Liver (tissue), 7 donors: ENCODE measurements at regions not wholly inside any gene's neighbourhood (a gene's known extent, or its start where the extent isn't known, plus 50 kb on each side); places are given as distances from the start of the nearest gene placed in this dataset.

ENCODE experiments used
- DNase-seq: peaks from one replicate; pipeline ENCODE4 v3.0.0-alpha.2; 2017; ENCODE audit warnings: low spot score
- H3K27ac ChIP-seq, 2 donors: one replicate each; pipeline ENCODE4 v1.7.0; 2013; ENCODE audit warnings: inconsistent platforms in 2 of 2, low read length in 2 of 2, control low read depth in 1 of 2, low read depth in 1 of 2, mild to moderate bottlenecking in 1 of 2
- H3K27me3 ChIP-seq, 4 donors: one replicate each; pipeline versions ENCODE4 v1.6.1 to v1.7.0; 2013; ENCODE audit warnings: low read length in 3 of 4, inconsistent platforms in 1 of 4, mild to moderate bottlenecking in 1 of 4, moderate library complexity in 1 of 4; ENCODE audit not compliant: control insufficient read depth in 4 of 4, insufficient read depth in 4 of 4
- H3K36me3 ChIP-seq, 4 donors: one replicate each; pipeline versions ENCODE4 v1.6.1 to v1.7.0; 2013; ENCODE audit warnings: low read length in 3 of 4, mild to moderate bottlenecking in 3 of 4, low read depth in 1 of 4, moderate library complexity in 1 of 4; ENCODE audit not compliant: control insufficient read depth in 4 of 4, insufficient read depth in 3 of 4
- H3K4me1 ChIP-seq, 4 donors: one replicate each; pipeline versions ENCODE4 v1.6.1 to v1.7.0; 2013; ENCODE audit warnings: low read length in 3 of 4, mild to moderate bottlenecking in 3 of 4, moderate library complexity in 1 of 4; ENCODE audit not compliant: control insufficient read depth in 4 of 4, insufficient read depth in 4 of 4
- H3K4me3 ChIP-seq, 3 donors: one replicate each; pipeline versions ENCODE4 v1.6.1 to v1.7.0; 2013; ENCODE audit warnings: low read length in 3 of 3, control low read depth in 1 of 3, low read depth in 1 of 3, mild to moderate bottlenecking in 1 of 3
- H3K9ac ChIP-seq, 2 donors: one replicate each; pipeline ENCODE4 v1.7.0; 2013; ENCODE audit warnings: low read length in 2 of 2, mild to moderate bottlenecking in 2 of 2, moderate library complexity in 2 of 2, control low read depth in 1 of 2, low read depth in 1 of 2
- H3K9me3 ChIP-seq, 4 donors: one replicate each; pipeline versions ENCODE4 v1.6.1 to v1.7.0; 2013; ENCODE audit warnings: low read length in 3 of 4; ENCODE audit not compliant: control insufficient read depth in 4 of 4
- EGR1 ChIP-seq, 2 donors: IDR thresholded peaks; 2 replicates each; pipeline ENCODE4 v1.6.1; 2016 to 2018; ENCODE audit warnings: antibody characterized with exemption in 2 of 2, low read depth in 2 of 2
- FOXA1 ChIP-seq: IDR thresholded peaks from 2 replicates; pipeline ENCODE4 v1.6.1; 2016; ENCODE audit warnings: antibody characterized with exemption
- FOXA2 ChIP-seq: IDR thresholded peaks from 2 replicates; pipeline ENCODE4 v1.6.1; 2016; ENCODE audit warnings: antibody characterized with exemption
- GABPA ChIP-seq, 2 donors: IDR thresholded peaks in 1 of 2; conservative IDR thresholded peaks in 1 of 2; 2 replicates each; pipeline ENCODE4 v1.6.1; 2016; ENCODE audit warnings: antibody characterized with exemption in 2 of 2, mild to moderate bottlenecking in 1 of 2, moderate library complexity in 1 of 2
- HNF4A ChIP-seq, 2 donors: conservative IDR thresholded peaks; 2 replicates each; pipeline ENCODE4 v1.6.1; 2016; ENCODE audit warnings: antibody characterized with exemption in 2 of 2, mild to moderate bottlenecking in 2 of 2
- HNF4G ChIP-seq: IDR thresholded peaks from 2 replicates; pipeline ENCODE4 v1.6.1; 2016; ENCODE audit warnings: antibody characterized with exemption
- MAX ChIP-seq: IDR thresholded peaks from 2 replicates; pipeline ENCODE4 v1.6.1; 2016; ENCODE audit warnings: antibody characterized with exemption
- RAD21 ChIP-seq, 2 donors: IDR thresholded peaks; 2 replicates each; pipeline ENCODE4 v1.6.1; 2016; ENCODE audit warnings: antibody characterized with exemption in 2 of 2, mild to moderate bottlenecking in 2 of 2
- RXRA ChIP-seq, 2 donors: IDR thresholded peaks; 2 replicates each; pipeline ENCODE4 v1.6.1; 2017 to 2018; ENCODE audit warnings: antibody characterized with exemption in 2 of 2, mild to moderate bottlenecking in 1 of 2
- SP1 ChIP-seq: IDR thresholded peaks from 2 replicates; pipeline ENCODE4 v1.6.1; 2018; ENCODE audit warnings: antibody characterized with exemption, mild to moderate bottlenecking
- TAF1 ChIP-seq: conservative IDR thresholded peaks from 2 replicates; pipeline ENCODE4 v1.6.1; 2016; ENCODE audit warnings: antibody characterized with exemption, mild to moderate bottlenecking
- ZBTB33 ChIP-seq: IDR thresholded peaks from 2 replicates; pipeline ENCODE4 v1.6.1; 2016; ENCODE audit warnings: antibody characterized with exemption
- WGBS: extraction: QIAGEN DNeasy Blood & Tissue Kit; methylation state at CpG from one replicate; pipeline ENCODE4 v1.1.7; 2013; 5-methylcytosine and 5-hydroxymethylcytosine counted together
- TF ChIP-seq, protein P1 (sequence below): IDR thresholded peaks from 2 replicates; pipeline ENCODE4 v1.6.1; 2016; ENCODE audit warnings: antibody characterized with exemption, mild to moderate bottlenecking
- TF ChIP-seq, protein P2 (sequence below): IDR thresholded peaks from 2 replicates; pipeline ENCODE4 v1.6.1; 2016; ENCODE audit warnings: antibody characterized with exemption
- donor health status: healthy.
- donor health status: healthy.
- donor health status: healthy.
- donor health status: healthy.

DNA sequence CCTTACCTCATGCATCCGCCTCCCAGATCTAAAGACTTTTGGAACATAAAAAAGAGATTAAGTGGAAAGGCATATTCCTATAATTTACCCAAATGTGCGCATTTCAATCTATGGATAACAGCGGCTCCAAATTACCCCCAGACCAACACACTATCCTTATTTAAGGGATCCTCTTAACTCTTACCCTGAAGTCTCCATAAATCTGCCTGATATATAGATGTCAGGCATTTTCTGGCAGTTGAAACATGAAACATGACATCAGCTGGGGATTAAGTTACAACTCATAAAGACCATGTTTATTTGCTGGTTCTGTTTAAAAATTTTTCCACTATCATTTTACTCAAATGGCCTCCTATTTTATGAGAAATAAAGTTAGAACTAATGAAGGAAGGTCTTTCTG lies 478.5 kb upstream of the SALL1 start:
- H3K9ac ChIP-seq = no peak overlapping the region
- no peaks in the 10 kb centered on the region for H3K4me1 ChIP-seq
- H3K27me3 ChIP-seq = no peaks in the 10 kb centered on the region
- no peaks in the 10 kb centered on the region for H3K36me3 ChIP-seq
- TF ChIP-seq RXRA (IDR thresholded peaks at IDR 0.05) = no peak
- WGBS = 95% methylated on average over 3 of the region's 3 CpGs
- H3K9me3 ChIP-seq = no peaks in the 10 kb centered on the region
- no peak overlapping the region for H3K27ac ChIP-seq
- DNase-seq = no peak
- H3K4me3 ChIP-seq = no peak overlapping the region

GRCh38 chr16:51624080-51624775 lies 473.2 kb upstream of the SALL1 start:
- no peaks in the 10 kb centered on the region for H3K4me1 ChIP-seq
- no peak overlapping the region for H3K9ac ChIP-seq
- H3K27ac ChIP-seq = no peak overlapping the region
- no peak overlapping the region for H3K4me3 ChIP-seq
- 72% methylated on average over 7 of the region's 7 CpGs for WGBS
- no peaks in the 10 kb centered on the region for H3K27me3 ChIP-seq
- no peaks in the 10 kb centered on the region for H3K36me3 ChIP-seq
- no peak for DNase-seq
- H3K9me3 ChIP-seq = no peaks in the 10 kb centered on the region
- TF ChIP-seq RAD21 (IDR thresholded peaks at IDR 0.05) (no peak), SP1 (no peak), HNF4G (no peak), FOXA2 (no peak), EGR1 (IDR thresholded peaks at IDR 0.05; ENCODE audit: low read depth in 2 of 2) (no peak), TAF1 (no peak), GABPA (IDR thresholded peaks at IDR 0.05 in 1 of 2, conservative IDR thresholded peaks at IDR 0.05 in 1 of 2) (no peak), HNF4A (conservative IDR thresholded peaks at IDR 0.05) (no peak)
- TF ChIP-seq, protein P1, sequence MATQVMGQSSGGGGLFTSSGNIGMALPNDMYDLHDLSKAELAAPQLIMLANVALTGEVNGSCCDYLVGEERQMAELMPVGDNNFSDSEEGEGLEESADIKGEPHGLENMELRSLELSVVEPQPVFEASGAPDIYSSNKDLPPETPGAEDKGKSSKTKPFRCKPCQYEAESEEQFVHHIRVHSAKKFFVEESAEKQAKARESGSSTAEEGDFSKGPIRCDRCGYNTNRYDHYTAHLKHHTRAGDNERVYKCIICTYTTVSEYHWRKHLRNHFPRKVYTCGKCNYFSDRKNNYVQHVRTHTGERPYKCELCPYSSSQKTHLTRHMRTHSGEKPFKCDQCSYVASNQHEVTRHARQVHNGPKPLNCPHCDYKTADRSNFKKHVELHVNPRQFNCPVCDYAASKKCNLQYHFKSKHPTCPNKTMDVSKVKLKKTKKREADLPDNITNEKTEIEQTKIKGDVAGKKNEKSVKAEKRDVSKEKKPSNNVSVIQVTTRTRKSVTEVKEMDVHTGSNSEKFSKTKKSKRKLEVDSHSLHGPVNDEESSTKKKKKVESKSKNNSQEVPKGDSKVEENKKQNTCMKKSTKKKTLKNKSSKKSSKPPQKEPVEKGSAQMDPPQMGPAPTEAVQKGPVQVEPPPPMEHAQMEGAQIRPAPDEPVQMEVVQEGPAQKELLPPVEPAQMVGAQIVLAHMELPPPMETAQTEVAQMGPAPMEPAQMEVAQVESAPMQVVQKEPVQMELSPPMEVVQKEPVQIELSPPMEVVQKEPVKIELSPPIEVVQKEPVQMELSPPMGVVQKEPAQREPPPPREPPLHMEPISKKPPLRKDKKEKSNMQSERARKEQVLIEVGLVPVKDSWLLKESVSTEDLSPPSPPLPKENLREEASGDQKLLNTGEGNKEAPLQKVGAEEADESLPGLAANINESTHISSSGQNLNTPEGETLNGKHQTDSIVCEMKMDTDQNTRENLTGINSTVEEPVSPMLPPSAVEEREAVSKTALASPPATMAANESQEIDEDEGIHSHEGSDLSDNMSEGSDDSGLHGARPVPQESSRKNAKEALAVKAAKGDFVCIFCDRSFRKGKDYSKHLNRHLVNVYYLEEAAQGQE = no peak

DNA sequence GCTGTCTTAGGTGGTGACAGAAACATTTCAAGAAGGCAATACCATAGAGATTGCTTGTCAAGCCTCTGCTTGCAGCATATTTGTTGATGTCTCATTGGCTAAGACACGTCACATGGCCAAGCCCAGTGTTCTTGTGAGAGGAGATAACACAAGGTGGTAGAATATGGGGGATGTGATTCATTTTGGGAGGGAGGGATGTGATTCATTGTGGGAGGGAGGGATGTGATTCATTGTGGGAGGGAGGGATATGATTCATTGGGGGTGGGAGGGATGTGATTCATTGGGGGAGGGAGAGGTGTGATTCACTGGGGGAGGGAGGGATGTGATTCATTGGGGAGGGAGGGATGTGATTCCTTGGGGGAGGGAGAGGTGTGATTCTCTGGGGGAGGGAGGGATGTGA lies 470.5 kb upstream of the SALL1 start:
- WGBS = 83% methylated on average over 1 of the region's 1 CpG
- H3K27ac ChIP-seq = no peak overlapping the region
- DNase-seq = no peak
- H3K4me1 ChIP-seq = no peaks in the 10 kb centered on the region
- no peaks in the 10 kb centered on the region for H3K36me3 ChIP-seq
- no peaks in the 10 kb centered on the region for H3K9me3 ChIP-seq
- no peak overlapping the region for H3K4me3 ChIP-seq
- no peak overlapping the region for H3K9ac ChIP-seq
- no peaks in the 10 kb centered on the region for H3K27me3 ChIP-seq
- no peak for TF ChIP-seq HNF4A (conservative IDR thresholded peaks at IDR 0.05)
- no peak for TF ChIP-seq ZBTB33
- no peak for TF ChIP-seq MAX
- no peak for TF ChIP-seq RXRA (IDR thresholded peaks at IDR 0.05)
- TF ChIP-seq FOXA1 = no peak
- no peak for TF ChIP-seq TAF1
- TF ChIP-seq, protein P2, sequence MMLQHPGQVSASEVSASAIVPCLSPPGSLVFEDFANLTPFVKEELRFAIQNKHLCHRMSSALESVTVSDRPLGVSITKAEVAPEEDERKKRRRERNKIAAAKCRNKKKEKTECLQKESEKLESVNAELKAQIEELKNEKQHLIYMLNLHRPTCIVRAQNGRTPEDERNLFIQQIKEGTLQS = no peak
